Activated CD4-positive, alpha-beta T cell treated with anti-CD3 and anti-CD28 coated beads, Interleukin-2, amount 50 U/mL, for 48 hours (primary cell): ENCODE measurements at regions not wholly inside any gene's neighbourhood (a gene's known extent, or its start where the extent isn't known, plus 50 kb on each side); places are given as distances from the start of the nearest gene placed in this dataset.
"Not testable (repeated sequence)": the region's sequence is repeated elsewhere in the genome, so short reads cannot be mapped to it uniquely, and the experiment has no call there.

Experiments
- DNase-seq, 2 experiments: peaks; one replicate each; pipeline ENCODE4 v3.0.0-alpha.2; 2020

DNA sequence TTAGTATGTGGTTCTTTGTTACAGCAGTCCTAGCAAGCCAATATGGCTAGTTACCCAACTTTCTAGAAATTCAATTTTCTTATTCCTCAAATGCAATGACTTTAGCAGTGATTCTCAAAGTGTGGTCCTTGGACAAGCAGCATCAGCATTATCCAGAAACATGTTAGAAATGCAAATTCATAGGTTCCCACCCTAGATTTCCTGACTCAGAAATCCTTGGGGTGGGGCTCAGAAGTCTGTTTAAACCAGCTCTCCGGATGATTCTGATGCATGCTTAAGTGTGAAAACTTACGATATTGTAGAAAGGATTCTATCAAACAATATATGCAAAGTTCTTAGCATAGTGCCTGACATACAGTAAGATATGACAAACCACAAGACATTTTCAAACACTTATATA lies 757.1 kb downstream of the DHX35 start:
- no peak for DNase-seq

- DNase-seq = no peak
These were observed 755.8 kb downstream of the DHX35 start for GRCh38 chr20:39717936-39718335.

GRCh38 chr20:39716796-39717341 lies 754.7 kb downstream of the DHX35 start:
- DNase-seq = no peak

GRCh38 chr20:39713076-39713840 lies 751.1 kb downstream of the DHX35 start:
- no peak for DNase-seq

DNA sequence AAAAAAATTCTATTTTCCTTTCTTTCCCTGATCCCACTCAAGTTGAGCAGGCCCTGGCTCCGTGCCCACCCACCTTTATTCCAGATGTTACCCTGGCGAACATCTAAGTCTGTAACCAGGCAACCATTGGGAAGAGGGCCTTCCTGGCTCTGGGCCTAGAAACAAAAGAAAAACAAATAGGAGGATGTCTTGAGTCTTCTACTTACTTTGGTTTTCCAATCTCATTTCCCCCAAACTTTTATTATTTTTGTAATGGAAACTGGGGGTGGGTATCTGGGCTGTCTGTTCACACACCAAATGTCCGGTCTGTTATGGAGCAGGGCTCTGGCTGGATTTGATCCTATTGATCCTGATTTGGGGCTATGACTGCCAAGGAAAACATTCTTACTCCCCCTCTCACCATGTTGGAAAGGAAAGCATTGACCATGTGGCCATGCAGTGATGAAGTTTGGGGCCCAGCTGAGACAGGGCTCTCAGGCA lies 744.1 kb downstream of the DHX35 start:
- no peak for DNase-seq

GRCh38 chr20:39705032-39705431 lies 742.9 kb downstream of the DHX35 start:
- DNase-seq = no peak

DNA sequence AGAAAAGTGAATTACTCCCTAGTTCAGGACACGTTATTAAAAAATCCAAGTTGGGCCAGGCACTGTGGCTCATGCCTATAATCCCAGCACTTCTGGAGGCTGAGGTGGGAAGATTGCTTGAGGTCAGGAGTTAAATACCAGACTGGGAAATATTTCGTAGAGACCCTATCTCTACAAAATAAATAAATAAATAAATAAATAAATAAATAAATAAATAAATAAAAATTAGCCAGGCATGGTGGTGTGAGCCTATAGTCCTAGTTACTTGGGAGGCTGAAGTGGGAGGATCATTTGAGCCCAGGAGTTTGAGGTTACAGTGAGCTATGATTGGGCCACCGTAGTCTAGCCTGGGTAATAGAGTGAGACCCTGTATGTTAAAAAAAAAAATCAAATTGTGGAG lies 741.2 kb downstream of the DHX35 start:
- DNase-seq = not testable (repeated sequence)

DNA sequence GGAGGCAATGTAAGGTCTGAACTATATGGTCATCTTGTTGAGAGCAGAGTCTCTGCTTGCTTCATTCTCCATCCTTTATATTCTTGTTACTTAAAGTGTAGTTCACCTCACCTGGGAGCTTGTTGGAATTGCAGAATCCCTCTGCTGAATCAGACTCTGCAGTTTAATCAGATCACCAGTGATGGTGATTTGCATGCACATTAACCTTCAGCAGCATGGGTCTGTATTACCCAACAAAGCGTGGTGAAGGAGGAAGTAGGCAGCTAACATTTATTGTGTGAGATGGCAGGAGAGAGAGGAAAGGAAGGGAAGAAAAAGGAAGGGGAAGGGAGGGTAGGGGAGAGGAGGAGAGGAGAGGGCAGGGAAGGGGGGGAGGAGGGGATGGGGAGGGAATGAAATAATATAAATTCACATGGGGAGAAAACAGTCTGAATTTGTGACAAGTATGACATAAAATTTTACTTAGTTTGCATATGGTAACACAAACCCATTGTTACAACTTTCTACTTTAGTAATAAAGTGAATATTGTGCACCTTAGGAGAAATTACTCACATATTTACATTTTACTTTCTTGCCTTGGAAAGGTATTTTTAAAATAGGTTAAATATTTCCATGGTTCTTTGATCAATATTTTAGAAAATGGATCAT lies 740.7 kb downstream of the DHX35 start:
- no peak for DNase-seq

DNA sequence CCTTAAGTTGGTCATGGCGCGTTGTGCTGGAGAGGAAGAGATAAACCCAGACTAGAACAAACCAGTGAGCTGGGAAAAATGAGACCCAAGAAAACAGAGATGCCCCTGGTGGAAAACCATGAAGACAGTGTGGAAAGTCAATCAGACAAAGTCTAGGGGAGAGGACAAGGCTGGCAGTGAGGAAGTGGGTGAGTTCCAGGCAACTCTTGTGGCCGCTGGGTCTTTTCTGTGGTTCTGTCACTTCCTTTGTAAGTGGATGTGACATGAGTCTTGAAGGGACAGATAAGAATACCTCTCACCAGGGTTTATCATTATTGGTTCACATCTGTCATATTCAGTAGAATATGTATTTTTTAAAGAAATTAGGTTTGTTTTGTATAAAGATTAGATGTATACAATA lies 738.4 kb downstream of the DHX35 start:
- no peak for DNase-seq

DNA sequence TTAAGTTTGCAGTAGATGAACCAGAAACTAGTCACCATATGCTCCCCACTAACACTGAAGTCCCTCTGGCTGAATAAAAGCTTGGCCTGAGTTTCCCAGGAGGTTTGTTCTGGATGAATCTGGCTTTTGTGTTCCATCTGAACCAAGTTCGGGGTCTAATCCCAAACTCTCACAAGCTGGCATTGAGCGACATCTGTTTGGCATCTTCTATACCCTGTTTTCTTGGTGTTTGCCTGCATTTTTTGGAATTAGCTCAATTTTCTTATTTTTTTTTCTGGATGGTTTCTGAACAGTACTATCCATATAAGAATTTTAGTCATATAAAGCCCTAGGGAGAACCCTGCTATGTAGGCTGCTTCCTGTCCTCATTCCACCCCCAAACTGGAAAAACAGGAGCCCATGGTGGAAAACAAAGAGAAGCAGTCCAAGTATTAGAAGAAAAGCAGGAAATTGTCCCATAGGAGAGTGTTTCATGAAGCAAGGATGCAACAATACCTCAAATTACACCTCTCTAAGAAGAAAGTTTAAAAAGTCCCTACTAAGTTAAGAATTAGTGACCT lies 737.1 kb downstream of the DHX35 start:
- DNase-seq = no peak

- DNase-seq = no peak
These were observed 736.6 kb downstream of the DHX35 start for GRCh38 chr20:39698752-39699151.

- DNase-seq = no peak
These were observed 729.2 kb downstream of the DHX35 start for GRCh38 chr20:39691151-39691862.

DNA sequence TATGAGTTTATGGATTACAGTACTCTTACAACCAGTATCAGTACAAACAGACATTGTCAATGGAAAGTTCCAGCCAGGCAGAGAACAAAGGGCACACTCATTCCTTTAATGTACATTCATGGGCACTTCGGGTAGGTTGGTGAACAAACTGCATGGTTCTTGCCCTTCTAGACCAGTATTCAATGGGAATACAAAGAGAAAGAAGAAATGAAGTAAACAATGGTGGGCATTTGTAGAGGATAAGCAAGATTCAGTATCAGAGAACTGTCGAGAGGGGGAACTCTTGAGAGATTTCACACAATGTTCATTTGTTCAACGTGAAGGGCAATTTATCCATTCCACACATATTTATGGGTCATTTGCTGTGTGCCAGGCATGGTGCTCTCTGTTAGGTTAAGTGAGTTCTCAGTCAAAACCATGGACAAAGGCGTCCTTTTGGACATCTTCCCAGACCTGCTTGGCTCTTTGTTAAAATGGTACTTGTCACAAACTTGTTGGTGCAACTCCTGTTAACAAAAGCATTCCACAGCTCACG lies 714.8 kb downstream of the DHX35 start:
- DNase-seq = no peak

DNA sequence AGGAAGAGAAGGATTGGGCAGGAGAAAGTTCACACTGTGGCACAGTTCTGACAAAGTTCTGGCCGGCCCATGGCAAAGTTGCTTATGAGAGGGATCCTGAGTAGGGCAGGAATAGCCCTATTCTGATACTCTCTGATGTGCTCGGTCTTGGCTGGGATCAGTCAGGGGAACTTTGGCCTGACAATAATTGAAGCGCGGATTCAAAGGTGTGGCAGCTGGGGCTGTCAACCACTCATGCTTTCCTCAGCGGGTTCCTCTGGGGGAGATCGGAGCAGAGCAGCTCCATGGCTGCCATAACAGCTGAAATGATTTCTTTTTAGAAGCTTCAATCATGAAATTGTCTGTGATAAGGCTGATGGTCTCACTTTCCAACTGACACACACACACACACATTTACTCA lies 714.1 kb downstream of the DHX35 start:
- no peak for DNase-seq

DNA sequence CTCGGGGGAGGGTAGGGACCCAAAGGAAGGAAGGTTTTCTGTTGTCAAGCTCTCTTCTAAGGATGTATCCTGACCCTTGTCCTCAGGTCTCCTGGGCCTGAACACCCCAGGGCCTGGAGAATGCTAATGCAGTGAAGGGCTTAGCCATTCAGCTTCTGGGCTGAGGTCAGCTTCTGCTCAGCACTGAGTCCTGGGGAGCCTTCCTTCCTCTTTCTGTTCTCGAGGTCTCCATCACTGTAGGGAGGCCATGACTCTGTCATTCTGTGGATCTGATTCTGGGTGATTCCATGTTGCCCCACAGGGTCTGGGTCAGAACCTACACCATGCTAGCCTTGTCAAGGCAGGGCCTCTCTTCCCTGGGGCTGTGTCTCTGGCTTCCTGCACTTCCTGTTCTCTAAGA lies 712.7 kb downstream of the DHX35 start:
- no peak for DNase-seq

- DNase-seq = no peak
These were observed 708.8 kb downstream of the DHX35 start for GRCh38 chr20:39670988-39671387.

DNA sequence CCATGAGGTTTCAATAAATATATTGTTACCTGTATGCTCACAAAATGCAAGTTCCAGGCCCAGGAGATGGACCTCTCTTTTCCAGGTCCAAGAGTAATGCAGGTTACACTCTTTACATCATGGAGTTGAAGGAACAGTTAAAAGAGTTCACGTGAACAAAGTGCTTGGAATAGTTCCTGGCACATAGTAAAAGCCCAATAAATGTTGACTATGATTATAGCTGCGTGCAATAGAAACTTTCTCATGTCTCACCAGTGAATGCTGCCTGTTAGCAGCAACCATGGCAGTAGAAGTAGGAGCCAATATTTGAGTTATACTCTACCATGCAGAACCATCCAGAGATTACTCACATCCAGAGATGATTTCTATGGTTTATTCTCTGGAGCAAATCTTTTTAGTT lies 707.5 kb downstream of the DHX35 start:
- DNase-seq = no peak

DNA sequence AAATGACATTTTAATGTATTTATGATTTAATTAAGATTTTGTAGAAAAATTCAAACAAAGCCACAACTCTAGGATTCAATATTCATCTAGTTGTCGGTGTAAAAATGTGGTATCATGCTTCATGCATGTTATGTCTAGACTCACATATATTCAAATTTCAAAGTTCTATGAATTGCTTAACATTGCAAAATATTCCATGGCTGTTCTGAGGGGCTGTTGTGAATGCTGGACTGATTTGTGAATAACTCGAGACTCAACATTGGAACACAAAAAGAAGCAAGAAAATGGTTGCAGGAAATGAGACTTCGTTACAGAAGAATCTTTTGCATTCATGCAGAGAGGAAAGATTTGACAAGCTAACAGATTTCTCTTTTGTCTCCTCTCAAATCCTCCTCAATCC lies 705.9 kb downstream of the DHX35 start:
- DNase-seq = no peak

DNA sequence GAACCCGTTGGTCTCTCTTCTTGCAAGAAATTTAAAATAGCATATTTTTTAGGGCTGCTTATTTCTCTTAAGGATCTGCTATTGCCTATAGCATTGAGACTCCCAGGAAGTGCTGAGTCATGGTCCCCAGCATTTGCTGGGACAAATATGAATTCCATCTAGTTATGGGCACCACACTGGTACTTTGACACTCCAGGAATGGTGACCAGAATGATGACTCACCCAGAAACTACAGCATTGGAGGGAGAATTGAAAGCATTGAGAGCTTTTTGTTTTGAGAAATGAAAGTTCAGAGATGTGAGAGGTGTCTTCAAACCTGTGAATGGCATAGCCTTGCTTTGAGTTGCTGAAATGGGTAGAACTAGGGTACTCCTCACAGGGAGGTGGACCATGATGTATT lies 699.7 kb downstream of the DHX35 start:
- no peak for DNase-seq

- no peak for DNase-seq
These were observed 698.8 kb downstream of the DHX35 start for GRCh38 chr20:39660965-39661364.

DNA sequence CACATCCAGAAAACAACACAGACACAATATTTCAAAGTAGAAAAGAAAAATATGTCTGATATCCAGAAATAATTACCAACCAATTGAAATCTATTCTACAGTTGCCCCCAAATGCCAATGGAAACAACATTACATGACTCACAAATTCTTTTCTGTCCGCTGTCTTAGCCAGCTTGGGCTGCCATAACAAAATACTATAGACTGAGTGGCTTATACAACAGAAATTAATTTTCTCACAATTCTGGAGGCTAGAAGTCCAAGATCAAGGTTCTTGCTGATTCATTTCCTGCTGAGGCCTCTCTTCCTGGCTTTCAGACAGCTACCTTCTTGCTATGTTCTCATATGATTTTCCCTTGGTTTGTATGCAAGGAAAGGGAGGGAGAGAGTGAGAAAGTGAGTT lies 698.1 kb downstream of the DHX35 start:
- DNase-seq = no peak

- no peak for DNase-seq
These were observed 696.7 kb downstream of the DHX35 start for GRCh38 chr20:39658662-39659409.
